DMS53 treated with DMSO at 0.1 percent for 48 hours (cell line): ENCODE measurements at regions not wholly inside any gene's neighbourhood (a gene's known extent, or its start where the extent isn't known, plus 50 kb on each side); places are given as distances from the start of the nearest gene placed in this dataset.
"Not testable (repeated sequence)": the region's sequence is repeated elsewhere in the genome, so short reads cannot be mapped to it uniquely, and the experiment has no call there.

Experiments
- DNase-seq: peaks from one replicate; lab custom pipeline; 2025; ENCODE audit not compliant: unreplicated experiment; lab: John Stamatoyannopoulos, UW

- DNase-seq, result no peak
Measured at GRCh38 chr6:72457738-72458137, 164.1 kb upstream of the KCNQ5 start.

GRCh38 chr6:72458521-72458920 is 163.3 kb upstream of the KCNQ5 start:
- DNase-seq, result no peak

- DNase-seq, result no peak
Measured at GRCh38 chr6:72461144-72461543, 160.7 kb upstream of the KCNQ5 start.

DNA sequence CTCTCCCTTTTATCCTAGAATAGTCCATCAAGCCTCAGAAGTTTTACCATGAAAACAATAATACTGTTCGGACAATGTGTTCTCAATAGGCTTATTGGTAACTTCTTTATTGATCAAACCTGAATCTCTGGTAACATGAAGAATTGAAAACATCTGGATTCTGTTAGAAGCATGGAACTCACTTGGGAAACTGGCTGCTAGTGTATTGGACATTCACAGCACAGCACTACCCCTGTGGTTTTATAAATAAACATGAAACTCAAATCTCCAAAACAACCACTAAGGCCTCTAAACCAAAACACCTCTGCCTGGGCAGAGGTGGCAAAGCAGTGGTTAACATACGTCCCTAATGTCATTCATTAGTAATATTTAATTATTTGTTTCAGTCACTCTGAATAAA is 157.6 kb upstream of the KCNQ5 start:
- no peak for DNase-seq

GRCh38 chr6:72464791-72465691 is 156.8 kb upstream of the KCNQ5 start:
- peak; percentile 6 for DNase-seq

DNA sequence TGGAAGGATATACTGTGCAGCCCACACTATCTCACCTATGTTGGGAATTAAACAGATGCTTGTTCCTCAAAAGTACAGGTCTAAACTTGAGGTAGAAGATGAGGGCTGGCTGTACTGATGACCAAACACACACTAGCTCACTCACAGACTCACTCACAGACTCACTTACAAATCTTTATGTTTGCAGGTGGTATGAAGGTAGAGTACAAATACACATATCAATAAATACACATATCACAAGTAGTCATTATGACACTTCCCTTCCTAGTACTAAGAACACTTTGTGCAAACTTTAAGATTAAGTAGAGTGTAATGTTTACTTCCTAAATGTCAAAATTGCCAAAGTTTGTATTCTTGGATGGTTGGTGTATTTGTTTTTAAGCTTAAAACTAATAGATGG is 155.4 kb upstream of the KCNQ5 start:
- DNase-seq, result no peak

DNA sequence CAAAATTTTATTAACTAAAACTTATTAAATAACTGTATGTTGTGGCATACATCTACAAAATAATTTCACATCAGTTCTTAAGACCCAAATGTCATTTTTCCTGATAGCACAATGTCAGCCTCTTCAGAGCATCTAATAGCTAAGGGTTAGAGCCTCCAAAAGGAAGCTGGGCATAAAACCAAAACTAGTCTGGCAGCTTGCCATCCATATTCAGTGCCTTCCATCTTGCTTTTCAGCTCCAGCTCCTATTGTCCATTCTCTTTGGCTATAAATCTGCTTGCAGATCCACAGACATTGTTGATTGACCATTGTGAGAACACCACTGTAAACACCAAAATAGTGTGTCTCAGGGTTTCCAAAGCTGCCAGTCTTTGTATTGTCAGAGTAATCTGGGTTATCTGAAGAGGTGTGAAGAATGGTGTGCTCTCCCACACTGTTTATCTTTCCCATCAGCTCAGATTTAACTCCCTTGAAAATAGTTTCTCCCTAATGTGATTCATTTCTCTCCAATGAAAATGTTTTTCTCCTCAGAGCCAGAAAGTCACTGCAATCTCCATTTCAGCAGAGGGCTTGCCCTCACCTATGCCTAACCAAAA is 154.8 kb upstream of the KCNQ5 start:
- no peak for DNase-seq

- not testable (repeated sequence) for DNase-seq
Measured at GRCh38 chr6:72469406-72469983, 152.4 kb upstream of the KCNQ5 start.

- DNase-seq, result no peak
Measured at GRCh38 chr6:72476051-72476450, 145.8 kb upstream of the KCNQ5 start.

GRCh38 chr6:72476646-72477045 is 145.2 kb upstream of the KCNQ5 start:
- no peak for DNase-seq

DNA sequence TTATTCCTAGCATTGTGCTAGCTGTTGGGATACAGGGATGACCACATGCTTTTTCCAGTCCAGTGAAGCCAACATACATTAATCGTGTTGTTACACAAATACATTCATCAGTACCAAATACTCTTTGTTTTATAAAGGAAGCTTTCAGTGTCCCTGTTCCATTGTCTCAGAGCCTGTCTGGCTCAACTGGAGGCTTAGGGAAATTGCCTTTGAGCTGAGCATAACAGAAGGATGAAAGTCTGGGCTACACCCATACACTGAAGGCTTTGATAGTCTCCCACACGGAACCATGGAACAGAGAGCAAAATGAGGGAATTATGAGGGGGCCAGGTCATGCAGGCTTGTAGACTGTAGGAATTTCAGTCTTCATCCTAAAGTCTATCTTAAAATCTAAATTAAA is 126.4 kb upstream of the KCNQ5 start:
- DNase-seq, result no peak

GRCh38 chr6:72497186-72497585 is 124.7 kb upstream of the KCNQ5 start:
- DNase-seq, result no peak

DNA sequence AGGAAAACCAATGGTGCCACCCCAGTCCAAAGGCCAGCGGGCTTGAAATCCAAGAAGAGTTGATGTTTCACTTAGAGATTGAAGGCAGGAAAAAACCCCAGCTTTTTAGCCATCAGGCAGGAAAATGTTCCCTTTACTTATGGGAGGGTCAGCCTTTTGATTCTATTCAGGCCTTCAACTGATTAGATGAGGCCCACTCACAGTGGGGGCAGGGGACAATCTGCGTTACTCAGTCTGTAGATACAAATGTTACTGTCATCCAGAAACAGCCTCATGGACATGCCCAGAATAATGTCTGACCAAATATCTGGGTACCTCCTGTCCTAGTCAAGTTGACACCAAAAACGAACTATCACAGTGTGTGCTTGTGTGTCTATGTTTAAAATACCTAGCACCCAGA is 121.2 kb upstream of the KCNQ5 start:
- no peak for DNase-seq

GRCh38 chr6:72504406-72504805 is 117.5 kb upstream of the KCNQ5 start:
- no peak for DNase-seq

DNA sequence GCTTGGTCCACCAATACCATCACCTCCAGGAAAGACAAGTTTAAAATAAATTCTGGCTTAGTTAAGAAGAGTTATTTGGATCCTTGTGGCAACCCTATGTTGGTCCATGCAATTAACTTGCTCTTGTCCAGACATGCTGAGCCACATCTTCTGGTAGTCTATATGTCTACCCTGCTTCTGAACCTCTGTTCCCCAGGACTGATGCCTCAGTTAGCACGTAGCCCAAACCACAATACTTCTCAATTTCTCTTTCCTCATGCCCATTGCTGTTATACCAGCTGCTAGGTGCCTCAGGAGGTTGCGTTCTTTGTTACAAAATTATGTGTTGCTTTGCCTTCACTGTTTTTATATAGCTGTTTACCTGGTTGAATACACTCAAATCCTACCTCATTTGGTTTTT is 116.4 kb upstream of the KCNQ5 start:
- no peak for DNase-seq

- DNase-seq, result no peak
Measured at GRCh38 chr6:72519871-72520270, 102.0 kb upstream of the KCNQ5 start.

DNA sequence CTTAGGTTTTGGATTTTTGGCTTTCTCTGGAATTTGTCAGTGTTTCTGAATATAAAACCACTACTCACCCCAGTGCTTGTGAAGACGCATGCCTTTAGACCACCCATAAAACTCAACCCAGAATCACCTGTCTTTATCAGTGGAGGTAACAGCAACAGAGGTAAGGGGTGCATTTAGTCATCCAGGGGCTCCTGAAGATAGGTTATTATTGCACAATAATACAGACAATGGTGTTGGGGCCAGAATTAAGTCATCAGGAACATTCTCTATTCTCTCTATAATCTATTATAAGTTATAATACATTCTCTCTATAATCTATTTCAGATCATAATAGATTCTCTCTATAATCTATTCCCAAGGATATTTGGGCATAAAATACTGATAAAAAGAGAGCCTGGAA is 100.2 kb upstream of the KCNQ5 start:
- DNase-seq, result no peak

GRCh38 chr6:72522735-72523141 is 99.1 kb upstream of the KCNQ5 start:
- DNase-seq, result peak; percentile 27

GRCh38 chr6:72524011-72524645 is 97.7 kb upstream of the KCNQ5 start:
- DNase-seq, result no peak

- DNase-seq, result no peak
Measured at GRCh38 chr6:72525821-72526510, 95.9 kb upstream of the KCNQ5 start.

DNA sequence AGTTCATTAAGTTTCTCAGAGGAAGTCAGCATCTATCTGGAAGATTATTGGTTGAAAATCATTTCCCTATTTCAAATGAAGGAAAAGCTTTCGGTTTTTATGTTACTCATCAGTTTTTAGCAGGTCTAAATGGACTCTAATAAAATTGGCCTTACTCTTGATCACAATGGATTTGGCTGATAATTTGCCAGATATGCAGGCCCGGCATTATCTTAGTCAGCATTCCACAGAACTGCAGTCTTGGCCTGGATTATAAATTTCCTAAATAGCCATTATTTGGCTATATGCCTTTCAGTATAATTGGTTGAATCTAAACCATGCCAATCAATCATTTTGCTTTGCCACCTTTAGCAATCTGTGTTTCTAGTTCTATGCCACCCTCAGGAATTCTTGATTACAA is 91.7 kb upstream of the KCNQ5 start:
- DNase-seq, result no peak
